ENCODE measurements at regions not wholly inside any gene's neighbourhood (a gene's known extent, or its start where the extent isn't known, plus 50 kb on each side); places are given as distances from the start of the nearest gene placed in this dataset.

GRCh38 chr21:36260030-36260787 is 59.8 kb upstream of the MORC3 start (continued):
- TF ChIP-seq CTBP2 (IDR thresholded peaks at IDR 0.05; ENCODE audit: borderline replicate concordance, insufficient read depth, insufficient read length, low read length), result no peak
- no peak for TF ChIP-seq NANOG (IDR thresholded peaks at IDR 0.05; ENCODE audit: insufficient read depth, low read depth, low read length, poor library complexity, severe bottlenecking)
- no peak for TF ChIP-seq CREB1 (IDR thresholded peaks at IDR 0.05)
- TF ChIP-seq CHD7 (IDR thresholded peaks at IDR 0.05; ENCODE audit: insufficient replicate concordance, low read length), result no peak
- TF ChIP-seq BCL11A (IDR thresholded peaks at IDR 0.05; ENCODE audit: low read depth in 2 of 2, low read length in 2 of 2), result no peak
- no peak for TF ChIP-seq POLR2A (IDR thresholded peaks at IDR 0.05; ENCODE audit: control extremely low read depth in 1 of 2, low read depth in 2 of 2, low read length in 2 of 2)

Measured in H1 (cell line).